ENCODE measurements at regions not wholly inside any gene's neighbourhood (a gene's known extent, or its start where the extent isn't known, plus 50 kb on each side); places are given as distances from the start of the nearest gene placed in this dataset.

- no peak for DNase-seq
Measured at GRCh38 chr20:1060985-1061384, 57.4 kb upstream of the PSMF1 start.

- no peak for DNase-seq
Measured at GRCh38 chr20:1061484-1062221, 56.7 kb upstream of the PSMF1 start.

DNA sequence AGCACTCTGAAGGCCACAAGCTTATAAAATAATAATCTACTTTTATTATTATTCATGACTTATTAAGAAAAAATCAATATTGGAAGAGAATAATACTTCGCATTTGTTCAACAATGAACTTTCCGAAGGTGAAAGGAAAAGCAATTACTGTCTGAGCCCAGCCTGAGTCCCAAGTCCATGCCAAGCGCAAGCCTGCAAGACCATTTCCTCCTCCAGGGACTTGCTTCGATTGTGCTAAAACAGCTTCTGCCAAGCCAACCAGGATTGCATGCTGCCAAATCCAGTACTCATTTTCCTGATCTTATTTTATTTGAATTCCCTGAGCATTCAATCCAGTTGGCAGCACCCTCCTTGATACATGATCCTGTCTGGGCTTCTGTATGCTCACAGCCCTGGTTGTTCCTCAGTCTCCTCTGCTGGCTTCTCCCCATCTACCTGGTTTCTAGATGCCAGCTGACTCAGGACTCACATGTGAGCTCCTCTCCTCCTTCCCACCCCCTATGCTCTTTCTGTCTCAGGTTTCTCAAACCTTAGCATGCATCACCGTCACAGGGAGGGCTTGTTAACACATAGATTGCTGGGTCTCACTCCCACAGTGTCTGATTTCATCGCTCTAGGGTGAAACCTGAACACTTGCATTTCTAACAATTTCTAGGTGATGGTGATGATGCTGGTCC is 55.9 kb upstream of the PSMF1 start:
- DNase-seq, result peak; percentile 6

Measured in NCI-H1092 treated with DMSO at 0.1 percent for 48 hours (cell line).